A673 (cell line): ENCODE measurements at regions not wholly inside any gene's neighbourhood (a gene's known extent, or its start where the extent isn't known, plus 50 kb on each side); places are given as distances from the start of the nearest gene placed in this dataset.

Experiments
- BruUV-seq: library from RNA; stranded (reverse); fragments of 400-500 nt; replicated peaks from 2 replicates; lab custom pipeline; 2021; lab: Mats Ljungman, UMichigan
- CTCF ChIA-PET: fragments of 300-600 bp; sonication (Branson Sonifier 250); formaldehyde crosslinking; loops from one replicate; lab custom pipeline; 2022; ENCODE audit warnings: antibody characterized with exemption; lab: Charles Lee
- POLR2A ChIA-PET: fragments of 300-600 bp; sonication (Branson Sonifier 250); formaldehyde crosslinking; loops from one replicate; lab custom pipeline; 2022; ENCODE audit warnings: antibody characterized with exemption; ENCODE audit not compliant: low non-redundant PET; lab: Charles Lee
- DNase-seq: peaks from one replicate; pipeline ENCODE4 v3.0.0-alpha.2; 2015; ENCODE audit warnings: low spot score
- H3K27ac ChIP-seq: fragments of 200-600 bp; sonication (generic); 2 replicates; pipeline ENCODE4 v1.5.1; 2016; ENCODE audit warnings: mixed run types, low read depth, mild to moderate bottlenecking, mixed read lengths, antibody characterized with exemption, low read length; ENCODE audit not compliant: poor library complexity, severe bottlenecking
- H3K27me3 ChIP-seq: fragments of 200-600 bp; sonication (generic); replicated peaks from 2 replicates; pipeline ENCODE4 v1.6.1; 2017; ENCODE audit warnings: mixed run types, low read depth, mild to moderate bottlenecking, mixed read lengths, antibody characterized with exemption, low read length; ENCODE audit not compliant: insufficient read depth, poor library complexity
- H3K36me3 ChIP-seq: fragments of 200-600 bp; sonication (generic); 2 replicates; pipeline ENCODE4 v1.6.1; 2016; ENCODE audit warnings: mixed run types, mild to moderate bottlenecking, mixed read lengths, antibody characterized with exemption, low read length; ENCODE audit not compliant: insufficient read depth, poor library complexity, severe bottlenecking
- H3K4me1 ChIP-seq: fragments of 200-600 bp; sonication (generic); 2 replicates; pipeline ENCODE4 v1.6.1; 2017; ENCODE audit warnings: mixed run types, mild to moderate bottlenecking, mixed read lengths, antibody characterized with exemption, low read length; ENCODE audit not compliant: insufficient read depth, poor library complexity, severe bottlenecking
- H3K4me3 ChIP-seq: fragments of 200-600 bp; sonication (generic); 2 replicates; pipeline ENCODE4 v1.5.1; 2016; ENCODE audit warnings: low read depth, mixed run types, mild to moderate bottlenecking, mixed read lengths, low read length; ENCODE audit not compliant: poor library complexity, severe bottlenecking
- H3K9me3 ChIP-seq: fragments of 200-600 bp; sonication (generic); 2 replicates; pipeline ENCODE4 v1.6.1; 2016; ENCODE audit warnings: mixed run types, low read depth, mild to moderate bottlenecking, mixed read lengths, antibody characterized with exemption, low read length; ENCODE audit not compliant: poor library complexity, severe bottlenecking
- CTCF ChIP-seq: fragments of 300-800, 200-600 bp; sonication (generic); conservative IDR thresholded peaks from 2 replicates; pipeline ENCODE4 v1.5.1; 2017; ENCODE audit warnings: low read depth, mild to moderate bottlenecking, antibody characterized with exemption, low read length, moderate library complexity, mixed read lengths
- EZH2 ChIP-seq: fragments of 200-600 bp; sonication (generic); IDR thresholded peaks from 2 replicates; pipeline ENCODE4 v1.6.1; 2017; ENCODE audit warnings: borderline replicate concordance, low read depth, mild to moderate bottlenecking, mixed read lengths, antibody characterized with exemption, low read length; ENCODE audit not compliant: poor library complexity, severe bottlenecking
- intact Hi-C: fragments of 100-400 bp; cut with micrococcal nuclease; formaldehyde crosslinking; loops from one replicate; pipeline ENCODE4 v1.10.0; 2022; ENCODE audit not compliant: unreplicated experiment

- no peak for DNase-seq
- no peaks in the 10 kb centered on the region for H3K4me1 ChIP-seq
- POLR2A ChIA-PET, result no interaction called here
- no TSS peak for BruUV-seq
- H3K4me3 ChIP-seq, result no peak overlapping the region
- CTCF ChIA-PET, result no interaction called here
- no peaks in the 10 kb centered on the region for H3K36me3 ChIP-seq
- H3K27me3 ChIP-seq, result peaks cover 55% of the 10 kb centered on the region
- TF ChIP-seq CTCF (no peak), EZH2 (no peak)
- no peaks in the 10 kb centered on the region for H3K9me3 ChIP-seq
- no peak overlapping the region for H3K27ac ChIP-seq
- intact Hi-C loops, result no loop called here
Observed at GRCh38 chr16:86150641-86151238, 251.8 kb downstream of the IRF8 start.

GRCh38 chr16:86151239-86151851, 252.4 kb downstream of the IRF8 start:
- H3K27ac ChIP-seq, result no peak overlapping the region

GRCh38 chr16:86156155-86156554, 257.2 kb downstream of the IRF8 start:
- Histone ChIP-seq H3K4me1 (no peaks in the 10 kb centered on the region), H3K36me3 (no peaks in the 10 kb centered on the region), H3K27ac (no peak overlapping the region), H3K9me3 (no peaks in the 10 kb centered on the region), H3K27me3 (peaks cover 26% of the 10 kb centered on the region), H3K4me3 (no peak overlapping the region)
- no TSS peak for BruUV-seq
- ChIA-PET CTCF (no interaction called here), POLR2A (no interaction called here)
- no peak for TF ChIP-seq CTCF
- no peak for TF ChIP-seq EZH2
- DNase-seq, result no peak
- intact Hi-C loops, result no loop called here

More at GRCh38 chr16:86151239-86151851, 252.4 kb downstream of the IRF8 start:
- H3K27me3 ChIP-seq, result peaks cover 59% of the 10 kb centered on the region
- no peak overlapping the region for H3K4me3 ChIP-seq
- no peak for TF ChIP-seq CTCF
- TF ChIP-seq EZH2, result no peak
- no peak for DNase-seq
- no peaks in the 10 kb centered on the region for H3K9me3 ChIP-seq
- POLR2A ChIA-PET, result no interaction called here
- CTCF ChIA-PET, result no interaction called here
- intact Hi-C loops, result no loop called here
- no TSS peak for BruUV-seq
- H3K36me3 ChIP-seq, result no peaks in the 10 kb centered on the region
- no peaks in the 10 kb centered on the region for H3K4me1 ChIP-seq
